ENCODE measurements at regions not wholly inside any gene's neighbourhood (a gene's known extent, or its start where the extent isn't known, plus 50 kb on each side); places are given as distances from the start of the nearest gene placed in this dataset.

GRCh38 chr9:27880635-27881034, 307.4 kb upstream of the C9orf72 start:
- DNase-seq (ENCODE audit: low read depth, low spot score) (no peak), FAIRE-seq (no peak)
- Histone ChIP-seq H2AFZ (ENCODE audit: control insufficient read depth, low read length) (no peak overlapping the region), H3K4me1 (ENCODE audit: control insufficient read depth, extremely low read depth, insufficient read depth, low read length) (no peaks in the 10 kb centered on the region), H3K79me2 (ENCODE audit: control insufficient read depth, insufficient read depth, low read length) (no peaks in the 10 kb centered on the region), H4K20me1 (ENCODE audit: control insufficient read depth, extremely low read depth, insufficient read depth, low read length) (no peaks in the 10 kb centered on the region), H3K9ac (ENCODE audit: control insufficient read depth, extremely low read depth, insufficient read depth, low read length) (no peak overlapping the region), H3K9me3 (ENCODE audit: control insufficient read depth, low read depth, low read length) (no peaks in the 10 kb centered on the region), H3K4me2 (ENCODE audit: control insufficient read depth, extremely low read depth, insufficient read depth, low read depth, low read length) (no peak overlapping the region), H3K4me3 (ENCODE audit: control insufficient read depth in 2 of 3, extremely low read depth in 1 of 3, insufficient read depth in 2 of 3, low read depth in 1 of 3, low read length in 3 of 3) (no peak overlapping the region), H3K9me1 (ENCODE audit: control insufficient read depth, extremely low read depth, insufficient read depth, low read length) (no peaks in the 10 kb centered on the region), H3K36me3 (ENCODE audit: control insufficient read depth in 2 of 2, extremely low read depth in 1 of 2, insufficient read depth in 2 of 2, low read length in 2 of 2) (no peaks in the 10 kb centered on the region), H3K27me3 (ENCODE audit: control insufficient read depth, extremely low read depth, insufficient read depth, low read length) (peaks cover 6% of the 10 kb centered on the region), H3K27ac (ENCODE audit: control insufficient read depth, insufficient read depth, low read length) (no peak overlapping the region)
- no peak for TF ChIP-seq EZH2 (IDR thresholded peaks at IDR 0.05; ENCODE audit: low read length)
- no peak for TF ChIP-seq CTCF (optimal IDR thresholded peaks at IDR 0.05 in 1 of 3, IDR thresholded peaks at IDR 0.05 in 1 of 3, conservative IDR thresholded peaks at IDR 0.05 in 1 of 3; ENCODE audit: extremely low read depth in 1 of 3, insufficient read depth in 2 of 3, low read length in 3 of 3)
- dilution Hi-C loops (cut with MboI; ENCODE audit: extremely low pct_ligation_motif_present, low sequenced_read_pairs), result no loop called here

- FAIRE-seq, result peak; percentile 81
Observed at GRCh38 chr9:27888661-27889295, 315.5 kb upstream of the C9orf72 start.

More at GRCh38 chr9:27888661-27889295, 315.5 kb upstream of the C9orf72 start:
- Histone ChIP-seq H3K27me3 (ENCODE audit: control insufficient read depth, extremely low read depth, insufficient read depth, low read length) (no peaks in the 10 kb centered on the region), H3K79me2 (ENCODE audit: control insufficient read depth, insufficient read depth, low read length) (no peaks in the 10 kb centered on the region), H3K9me1 (ENCODE audit: control insufficient read depth, extremely low read depth, insufficient read depth, low read length) (no peaks in the 10 kb centered on the region), H3K9me3 (ENCODE audit: control insufficient read depth, low read depth, low read length) (no peaks in the 10 kb centered on the region), H3K27ac (ENCODE audit: control insufficient read depth, insufficient read depth, low read length) (no peak overlapping the region), H3K9ac (ENCODE audit: control insufficient read depth, extremely low read depth, insufficient read depth, low read length) (no peak overlapping the region), H3K4me2 (ENCODE audit: control insufficient read depth, extremely low read depth, insufficient read depth, low read depth, low read length) (no peak overlapping the region), H3K36me3 (ENCODE audit: control insufficient read depth in 2 of 2, extremely low read depth in 1 of 2, insufficient read depth in 2 of 2, low read length in 2 of 2) (no peaks in the 10 kb centered on the region), H4K20me1 (ENCODE audit: control insufficient read depth, extremely low read depth, insufficient read depth, low read length) (no peaks in the 10 kb centered on the region), H3K4me1 (ENCODE audit: control insufficient read depth, extremely low read depth, insufficient read depth, low read length) (no peaks in the 10 kb centered on the region), H2AFZ (ENCODE audit: control insufficient read depth, low read length) (no peak overlapping the region), H3K4me3 (ENCODE audit: control insufficient read depth in 2 of 3, extremely low read depth in 1 of 3, insufficient read depth in 2 of 3, low read depth in 1 of 3, low read length in 3 of 3) (no peak overlapping the region)
- dilution Hi-C loops (cut with MboI; ENCODE audit: extremely low pct_ligation_motif_present, low sequenced_read_pairs), result no loop called here
- no peak for DNase-seq (ENCODE audit: low read depth, low spot score)
- TF ChIP-seq EZH2 (IDR thresholded peaks at IDR 0.05; ENCODE audit: low read length) (no peak), CTCF (optimal IDR thresholded peaks at IDR 0.05 in 1 of 3, IDR thresholded peaks at IDR 0.05 in 1 of 3, conservative IDR thresholded peaks at IDR 0.05 in 1 of 3; ENCODE audit: extremely low read depth in 1 of 3, insufficient read depth in 2 of 3, low read length in 3 of 3) (peak; percentile 93 to 98 (median 95))

Data from keratinocyte (primary cell).